Trophoblast cell (in vitro differentiated cells and primary cell): ENCODE measurements at regions not wholly inside any gene's neighbourhood (a gene's known extent, or its start where the extent isn't known, plus 50 kb on each side); places are given as distances from the start of the nearest gene placed in this dataset.

Experiments
- DNase-seq, 2 donors: peaks; one replicate each; pipeline ENCODE4 v3.0.0-alpha.2; 2016
- H2AFZ ChIP-seq: 2 replicates; pipeline ENCODE4 v1.6.1; 2013; ENCODE audit warnings: low read length, moderate library complexity, mild to moderate bottlenecking; ENCODE audit not compliant: insufficient read depth, poor library complexity
- H2AK5ac ChIP-seq: 2 replicates; pipeline ENCODE4 v1.6.1; 2013; ENCODE audit warnings: mild to moderate bottlenecking, low read length
- H2BK120ac ChIP-seq: 2 replicates; pipeline ENCODE4 v1.6.1; 2013; ENCODE audit warnings: low read length, mild to moderate bottlenecking, moderate library complexity; ENCODE audit not compliant: insufficient read depth, poor library complexity
- H2BK12ac ChIP-seq: 2 replicates; pipeline ENCODE4 v1.6.1; 2013; ENCODE audit warnings: mild to moderate bottlenecking, low read length, moderate library complexity
- H2BK5ac ChIP-seq: 2 replicates; pipeline ENCODE4 v1.6.1; 2013; ENCODE audit warnings: low read length, low read depth, moderate library complexity, mild to moderate bottlenecking; ENCODE audit not compliant: poor library complexity
- H3K14ac ChIP-seq: 2 replicates; pipeline ENCODE4 v1.6.1; 2013; ENCODE audit warnings: mild to moderate bottlenecking, low read length
- H3K18ac ChIP-seq: 2 replicates; pipeline ENCODE4 v1.6.1; 2013; ENCODE audit warnings: mild to moderate bottlenecking, low read length
- H3K23ac ChIP-seq: 2 replicates; pipeline ENCODE4 v1.6.1; 2013; ENCODE audit warnings: low read length
- H3K27ac ChIP-seq: 2 replicates; pipeline ENCODE4 v1.5.1; 2013; ENCODE audit warnings: low read depth, mild to moderate bottlenecking, inconsistent platforms, low read length, moderate library complexity
- H3K27me3 ChIP-seq: 2 replicates; pipeline ENCODE4 v1.6.1; 2013; ENCODE audit warnings: inconsistent platforms, mild to moderate bottlenecking, low read length, moderate library complexity; ENCODE audit not compliant: insufficient read depth
- H3K36me3 ChIP-seq, 2 experiments: 1 replicate in 1 of 2; 2 replicates in 1 of 2; pipeline ENCODE4 v1.6.1; 2013; ENCODE audit warnings: low read length in 2 of 2, mild to moderate bottlenecking in 2 of 2, moderate library complexity in 1 of 2; ENCODE audit not compliant: insufficient read depth in 2 of 2, control insufficient read depth in 1 of 2
- H3K4ac ChIP-seq: 2 replicates; pipeline ENCODE4 v1.6.1; 2013; ENCODE audit warnings: low read depth, mild to moderate bottlenecking, low read length, moderate library complexity
- H3K4me1 ChIP-seq, 2 experiments: 1 replicate in 1 of 2; 2 replicates in 1 of 2; pipeline ENCODE4 v1.6.1; 2013; ENCODE audit warnings: low read length in 2 of 2, mild to moderate bottlenecking in 2 of 2, moderate library complexity in 1 of 2; ENCODE audit not compliant: insufficient read depth in 2 of 2, control insufficient read depth in 1 of 2
- H3K4me2 ChIP-seq: 2 replicates; pipeline ENCODE4 v1.6.1; 2013; ENCODE audit warnings: inconsistent platforms, mild to moderate bottlenecking, low read length, moderate library complexity
- H3K4me3 ChIP-seq: 2 replicates; pipeline ENCODE4 v1.5.1; 2013; ENCODE audit warnings: mild to moderate bottlenecking, low read depth, low read length, inconsistent platforms
- H3K79me1 ChIP-seq: one replicate; pipeline ENCODE4 v1.6.1; 2013; ENCODE audit warnings: low read length
- H3K79me2 ChIP-seq: 2 replicates; pipeline ENCODE4 v1.6.1; 2013; ENCODE audit warnings: low read length, mild to moderate bottlenecking; ENCODE audit not compliant: control insufficient read depth, insufficient read depth, poor library complexity
- H3K9ac ChIP-seq: 2 replicates; pipeline ENCODE4 v1.6.1; 2013; ENCODE audit warnings: mild to moderate bottlenecking, low read length
- H3K9me3 ChIP-seq: 2 replicates; pipeline ENCODE4 v1.6.1; 2013; ENCODE audit warnings: low read depth, mild to moderate bottlenecking, control low read depth, inconsistent platforms, low read length; ENCODE audit not compliant: insufficient read depth
- H4K12ac ChIP-seq: 2 replicates; pipeline ENCODE4 v1.6.1; 2013; ENCODE audit warnings: low read depth, mild to moderate bottlenecking, low read length, moderate library complexity
- H4K8ac ChIP-seq: 2 replicates; pipeline ENCODE4 v1.6.1; 2013; ENCODE audit warnings: low read depth, mild to moderate bottlenecking, low read length, moderate library complexity
- H4K91ac ChIP-seq: one replicate; pipeline ENCODE4 v1.6.1; 2013; ENCODE audit warnings: low read depth, mild to moderate bottlenecking, low read length, moderate library complexity
- WGBS: extraction: QIAGEN DNeasy Blood & Tissue Kit; methylation state at CpG from one replicate; pipeline ENCODE4 v1.1.7; 2013; ENCODE audit warnings: missing lambda C conversion rate; ENCODE audit not compliant: insufficient read length, insufficient coverage; ENCODE audit errors: extremely low coverage; 5-methylcytosine and 5-hydroxymethylcytosine counted together

DNA sequence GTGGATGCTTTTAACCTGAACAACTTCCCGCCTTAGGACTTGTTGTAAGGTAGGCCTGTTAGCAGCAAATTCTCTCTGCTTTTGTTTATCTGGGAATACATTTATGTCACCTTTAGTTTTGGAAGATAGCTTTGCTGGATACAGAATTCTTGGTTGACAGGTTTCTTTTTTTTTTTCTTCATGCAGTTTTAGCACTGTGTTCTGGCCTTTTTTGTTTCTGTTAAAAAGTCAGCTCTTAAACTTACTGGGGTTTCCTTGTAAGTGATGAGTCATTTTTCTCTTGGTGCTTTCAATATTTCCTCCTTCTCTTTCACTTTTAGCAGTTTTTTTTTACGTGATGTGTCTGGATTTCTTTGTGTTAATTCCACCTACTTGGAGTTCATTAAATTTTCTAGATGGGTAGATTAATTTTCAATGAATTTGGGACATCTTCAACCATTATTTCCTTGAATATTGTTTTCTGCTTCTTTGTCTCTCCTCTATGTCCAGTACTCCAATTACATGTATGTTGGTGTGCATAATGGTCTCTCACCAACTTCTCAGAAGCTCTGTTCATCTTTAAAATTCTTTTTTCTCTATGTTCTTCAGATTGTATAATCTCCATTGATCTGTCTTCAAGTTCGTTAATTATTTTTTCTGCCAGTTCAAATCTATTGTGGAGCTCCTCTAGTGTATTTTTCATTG is 188.2 kb upstream of the ZNF536 start:
- no peak overlapping the region for H4K12ac ChIP-seq
- H3K9ac ChIP-seq, result no peak overlapping the region
- H3K36me3 ChIP-seq, result no peaks in the 10 kb centered on the region
- no peak overlapping the region for H2AFZ ChIP-seq
- no peak overlapping the region for H3K4me2 ChIP-seq
- H3K14ac ChIP-seq, result no peak overlapping the region
- H3K79me1 ChIP-seq, result no peaks in the 10 kb centered on the region
- no peaks in the 10 kb centered on the region for H3K27me3 ChIP-seq
- no peak overlapping the region for H3K27ac ChIP-seq
- H4K8ac ChIP-seq, result no peak overlapping the region
- H3K79me2 ChIP-seq, result no peaks in the 10 kb centered on the region
- peaks cover 4% of the 10 kb centered on the region for H3K9me3 ChIP-seq
- no peak overlapping the region for H3K23ac ChIP-seq
- H3K18ac ChIP-seq, result no peak overlapping the region
- no peak overlapping the region for H3K4ac ChIP-seq
- no peaks in the 10 kb centered on the region for H3K4me1 ChIP-seq
- no peak overlapping the region for H4K91ac ChIP-seq
- H2BK12ac ChIP-seq, result no peak overlapping the region
- H3K4me3 ChIP-seq, result no peak overlapping the region
- WGBS, result no CpG with 5 or more reads among the region's 3 CpGs
- no peak overlapping the region for H2AK5ac ChIP-seq
- H2BK5ac ChIP-seq, result no peak overlapping the region
- DNase-seq, result no peak
- H2BK120ac ChIP-seq, result no peak overlapping the region

GRCh38 chr19:30202060-30202600 is 170.1 kb upstream of the ZNF536 start:
- Histone ChIP-seq H3K23ac (no peak overlapping the region), H3K14ac (no peak overlapping the region), H2BK5ac (no peak overlapping the region), H3K27ac (no peak overlapping the region), H3K18ac (no peak overlapping the region), H2BK120ac (no peak overlapping the region), H3K9me3 (peaks cover under 1% of the 10 kb centered on the region), H3K27me3 (no peaks in the 10 kb centered on the region), H2AK5ac (no peak overlapping the region), H3K9ac (no peak overlapping the region), H3K79me1 (no peaks in the 10 kb centered on the region), H4K91ac (no peak overlapping the region), H3K4me1 (no peaks in the 10 kb centered on the region), H3K79me2 (no peaks in the 10 kb centered on the region), H2AFZ (no peak overlapping the region), H3K4ac (no peak overlapping the region), H4K12ac (no peak overlapping the region), H3K4me3 (no peak overlapping the region), H2BK12ac (no peak overlapping the region), H3K4me2 (no peak overlapping the region), H3K36me3 (no peaks in the 10 kb centered on the region), H4K8ac (no peak overlapping the region)
- no CpG with 5 or more reads among the region's 9 CpGs for WGBS
- no peak for DNase-seq

DNA sequence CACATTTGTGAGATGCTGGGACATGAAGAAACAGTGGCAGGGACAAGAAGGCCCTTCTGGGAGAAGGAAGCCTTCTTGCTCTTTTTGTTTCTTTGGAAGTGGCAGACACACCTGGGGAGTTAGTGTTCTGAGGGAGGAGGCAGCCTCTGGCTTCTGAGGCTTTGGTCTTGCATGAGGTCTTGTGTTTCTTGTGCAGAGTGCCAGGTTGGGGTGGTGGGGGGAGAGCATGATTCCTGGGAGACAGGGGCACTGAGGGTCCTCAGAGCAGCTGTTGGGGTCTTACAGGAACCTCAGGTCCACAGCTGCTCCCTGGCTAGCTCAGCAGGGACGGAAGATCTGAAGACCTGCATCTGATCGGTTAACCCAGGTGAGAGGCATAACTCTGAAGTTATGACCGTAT is 167.5 kb upstream of the ZNF536 start:
- H4K91ac ChIP-seq, result no peak overlapping the region
- H3K4me1 ChIP-seq, result no peaks in the 10 kb centered on the region
- no CpG with 5 or more reads among the region's 3 CpGs for WGBS
- no peak overlapping the region for H3K23ac ChIP-seq
- H3K27ac ChIP-seq, result no peak overlapping the region
- H3K36me3 ChIP-seq, result no peaks in the 10 kb centered on the region
- H2BK5ac ChIP-seq, result no peak overlapping the region
- no peak overlapping the region for H4K12ac ChIP-seq
- H3K9me3 ChIP-seq, result peaks cover 3% of the 10 kb centered on the region
- no peak overlapping the region for H3K9ac ChIP-seq
- no peaks in the 10 kb centered on the region for H3K79me2 ChIP-seq
- H3K4ac ChIP-seq, result no peak overlapping the region
- DNase-seq, result no peak
- no peak overlapping the region for H3K18ac ChIP-seq
- H2AFZ ChIP-seq, result no peak overlapping the region
- H2BK120ac ChIP-seq, result no peak overlapping the region
- H3K4me3 ChIP-seq, result no peak overlapping the region
- H2AK5ac ChIP-seq, result no peak overlapping the region
- H2BK12ac ChIP-seq, result no peak overlapping the region
- no peaks in the 10 kb centered on the region for H3K79me1 ChIP-seq
- no peak overlapping the region for H3K14ac ChIP-seq
- H4K8ac ChIP-seq, result no peak overlapping the region
- H3K4me2 ChIP-seq, result no peak overlapping the region
- no peaks in the 10 kb centered on the region for H3K27me3 ChIP-seq

- no peak overlapping the region for H3K18ac ChIP-seq
- H2BK12ac ChIP-seq, result no peak overlapping the region
- no peak for DNase-seq
- H4K12ac ChIP-seq, result no peak overlapping the region
- H3K79me2 ChIP-seq, result no peaks in the 10 kb centered on the region
- no peak overlapping the region for H3K14ac ChIP-seq
- no peak overlapping the region for H2BK5ac ChIP-seq
- H3K4me3 ChIP-seq, result no peak overlapping the region
- no peaks in the 10 kb centered on the region for H3K4me1 ChIP-seq
- H3K4me2 ChIP-seq, result no peak overlapping the region
- H4K91ac ChIP-seq, result no peak overlapping the region
- H2AFZ ChIP-seq, result no peak overlapping the region
- no CpG with 5 or more reads among the region's 6 CpGs for WGBS
- no peaks in the 10 kb centered on the region for H3K27me3 ChIP-seq
- no peak overlapping the region for H3K23ac ChIP-seq
- H3K4ac ChIP-seq, result no peak overlapping the region
- no peak overlapping the region for H3K9ac ChIP-seq
- H2BK120ac ChIP-seq, result no peak overlapping the region
- peaks cover 3% of the 10 kb centered on the region for H3K9me3 ChIP-seq
- H2AK5ac ChIP-seq, result no peak overlapping the region
- no peak overlapping the region for H3K27ac ChIP-seq
- no peaks in the 10 kb centered on the region for H3K79me1 ChIP-seq
- no peaks in the 10 kb centered on the region for H3K36me3 ChIP-seq
- H4K8ac ChIP-seq, result no peak overlapping the region
These were observed 166.0 kb upstream of the ZNF536 start for GRCh38 chr19:30206187-30206586.
